ENCODE measurements at regions not wholly inside any gene's neighbourhood (a gene's known extent, or its start where the extent isn't known, plus 50 kb on each side); places are given as distances from the start of the nearest gene placed in this dataset.

DNA sequence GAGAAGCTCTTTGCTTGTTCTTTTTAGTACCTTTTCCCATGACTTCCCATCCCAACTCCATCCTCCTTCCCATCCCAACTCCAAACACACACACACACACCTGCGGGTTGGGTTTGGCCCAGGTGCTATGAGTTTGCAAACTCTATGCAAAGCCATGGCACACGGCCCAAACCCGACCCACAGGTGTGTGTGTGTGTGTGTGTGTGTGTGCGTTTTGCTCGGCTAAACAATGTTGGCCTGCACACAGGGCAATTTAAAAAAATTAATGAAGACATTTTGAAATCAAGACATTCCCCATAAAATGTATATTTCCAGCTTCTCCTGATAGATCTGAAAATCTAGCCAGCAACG, 103.7 kb upstream of the TLE3 start:
- DNase-seq (ENCODE audit: low read depth), result no peak

DNA sequence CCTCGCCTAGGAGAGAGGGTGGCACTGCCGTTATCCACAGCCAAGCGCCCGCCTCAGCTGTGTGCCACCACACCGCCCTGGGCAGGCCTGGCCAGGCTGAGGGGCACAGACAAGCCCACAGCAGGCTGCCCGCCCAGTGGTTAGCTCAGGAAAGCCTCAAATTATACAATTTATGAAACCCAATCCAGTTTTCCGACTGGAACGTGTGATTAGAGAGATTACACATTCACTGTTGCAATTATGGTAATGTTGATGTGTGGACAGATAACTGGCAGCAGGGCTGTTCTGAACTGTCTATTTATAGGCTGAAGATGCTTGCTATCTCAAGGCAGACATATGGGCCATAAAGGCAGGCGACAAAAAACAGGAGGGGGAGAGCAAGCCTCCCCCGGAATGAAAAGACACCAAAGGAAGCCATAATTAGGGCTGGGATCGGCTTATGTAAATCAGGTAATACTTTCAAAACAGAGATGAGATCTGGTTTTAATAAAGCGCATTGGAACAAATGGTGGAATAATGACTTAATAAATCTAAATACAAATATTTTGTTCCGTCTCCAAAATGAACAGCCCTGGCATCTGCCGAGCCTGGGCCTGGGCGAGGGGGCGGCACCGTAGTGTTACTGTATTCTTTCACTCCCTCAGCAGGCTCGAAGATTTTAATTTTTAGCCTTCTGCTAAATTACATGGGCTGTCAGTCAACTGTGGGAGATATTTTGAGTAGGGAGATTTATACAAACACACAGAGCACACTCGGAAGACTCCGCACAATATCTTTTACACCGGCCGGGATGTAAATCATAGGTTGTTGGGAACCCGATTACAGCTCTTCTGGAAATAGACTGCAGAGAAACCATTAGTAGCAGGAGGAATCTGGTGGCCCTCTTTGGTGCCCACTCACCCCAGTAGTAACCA, 103.1 kb upstream of the TLE3 start:
- DNase-seq (ENCODE audit: low read depth), result no peak

DNA sequence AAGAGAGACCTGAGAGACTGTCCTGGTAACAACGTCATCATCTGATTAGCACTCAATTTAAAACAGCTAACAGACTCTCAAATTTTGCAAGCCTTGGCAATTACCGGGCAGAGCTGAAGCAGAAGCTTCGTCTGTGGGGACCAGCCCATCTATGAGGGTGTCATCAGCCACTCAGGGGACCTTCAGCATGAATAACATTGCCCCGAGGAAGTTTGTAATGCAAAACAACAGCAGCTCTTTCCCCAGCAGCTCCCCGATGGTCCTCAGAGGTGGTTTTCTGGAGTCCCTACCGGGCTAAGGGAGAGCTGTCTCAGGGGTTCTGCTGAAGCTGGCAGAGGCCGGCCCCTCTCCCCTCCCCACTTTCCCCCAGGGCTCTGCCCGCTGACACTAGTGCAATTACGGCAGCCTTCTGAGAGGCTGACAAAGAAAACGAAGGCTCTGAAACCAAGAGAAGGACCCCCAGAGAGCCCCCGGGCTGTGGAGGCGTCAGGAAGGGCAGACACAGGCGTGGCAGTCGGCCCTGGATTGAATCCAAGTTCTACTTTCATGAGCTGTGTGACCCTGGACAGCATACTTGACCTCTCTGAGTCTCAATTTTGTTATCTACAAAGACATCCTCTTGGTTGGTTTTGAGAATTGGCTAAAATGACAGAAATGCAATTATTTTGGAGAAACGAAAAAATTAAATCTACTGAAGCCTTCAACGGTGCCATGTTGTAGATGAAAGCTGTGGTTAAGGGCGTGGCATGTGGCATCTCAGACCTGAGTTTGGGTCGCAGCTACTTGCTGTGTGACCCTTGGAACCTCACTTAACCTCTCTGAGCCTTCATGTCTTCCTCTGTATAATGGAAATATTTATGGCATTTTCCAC, 102.1 kb upstream of the TLE3 start:
- no peak for DNase-seq (ENCODE audit: low read depth)

- DNase-seq (ENCODE audit: low read depth), result no peak
These were observed 101.4 kb upstream of the TLE3 start for GRCh38 chr15:70199124-70199482.

DNA sequence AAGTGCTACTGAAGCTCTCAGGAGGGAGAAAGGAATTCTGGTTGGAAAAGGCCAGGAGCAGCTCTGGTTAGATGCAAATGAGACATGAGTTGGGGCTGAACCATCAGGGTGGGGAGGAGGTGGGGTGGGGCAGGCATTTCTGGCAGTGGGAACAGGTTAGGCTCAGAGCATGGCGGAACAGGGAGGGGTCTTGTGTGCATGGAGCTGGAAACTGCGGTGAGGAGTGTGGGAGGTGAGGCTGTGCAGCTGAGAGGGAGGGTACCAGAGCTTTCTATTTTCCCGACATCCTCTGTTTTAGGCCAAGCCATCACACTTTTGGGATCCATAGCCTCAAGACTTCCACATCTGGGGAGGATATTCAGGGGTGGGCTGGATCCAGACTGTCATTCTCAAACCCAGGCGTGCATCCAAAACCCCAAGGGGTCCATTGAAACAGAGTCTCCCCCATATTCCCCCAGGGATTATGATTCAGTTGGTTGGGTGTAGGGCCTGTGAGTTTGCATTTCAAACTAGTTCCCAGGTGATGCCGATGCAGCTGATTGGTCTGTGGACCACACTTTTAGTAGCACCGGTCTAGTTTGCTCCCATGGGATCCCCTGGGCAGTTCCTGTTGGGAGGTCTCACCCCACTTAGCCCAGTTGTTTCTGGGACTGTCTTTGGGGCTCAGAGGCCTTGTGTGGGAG, 100.9 kb upstream of the TLE3 start:
- DNase-seq (ENCODE audit: low read depth), result no peak

DNA sequence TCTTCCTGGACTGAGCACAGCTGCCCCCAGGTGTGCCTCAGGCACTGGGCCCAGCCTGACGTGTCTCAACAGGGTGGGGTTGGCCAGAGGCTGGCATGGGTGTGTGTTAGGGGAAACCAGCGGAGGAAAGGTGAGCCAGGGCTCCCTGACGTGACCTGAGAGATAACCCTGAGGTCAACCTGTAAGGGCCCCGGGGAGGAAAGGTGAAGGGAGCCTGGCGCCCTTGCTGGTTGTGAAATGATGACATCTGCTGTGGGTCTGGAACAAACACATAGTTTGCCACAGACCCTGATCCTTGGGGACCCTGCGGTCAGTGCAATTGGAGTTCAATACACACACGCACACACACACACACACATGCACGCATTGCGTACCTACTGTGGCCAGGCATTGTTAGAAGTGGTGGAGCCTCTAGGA, 100.2 kb upstream of the TLE3 start:
- no peak for DNase-seq (ENCODE audit: low read depth)

DNA sequence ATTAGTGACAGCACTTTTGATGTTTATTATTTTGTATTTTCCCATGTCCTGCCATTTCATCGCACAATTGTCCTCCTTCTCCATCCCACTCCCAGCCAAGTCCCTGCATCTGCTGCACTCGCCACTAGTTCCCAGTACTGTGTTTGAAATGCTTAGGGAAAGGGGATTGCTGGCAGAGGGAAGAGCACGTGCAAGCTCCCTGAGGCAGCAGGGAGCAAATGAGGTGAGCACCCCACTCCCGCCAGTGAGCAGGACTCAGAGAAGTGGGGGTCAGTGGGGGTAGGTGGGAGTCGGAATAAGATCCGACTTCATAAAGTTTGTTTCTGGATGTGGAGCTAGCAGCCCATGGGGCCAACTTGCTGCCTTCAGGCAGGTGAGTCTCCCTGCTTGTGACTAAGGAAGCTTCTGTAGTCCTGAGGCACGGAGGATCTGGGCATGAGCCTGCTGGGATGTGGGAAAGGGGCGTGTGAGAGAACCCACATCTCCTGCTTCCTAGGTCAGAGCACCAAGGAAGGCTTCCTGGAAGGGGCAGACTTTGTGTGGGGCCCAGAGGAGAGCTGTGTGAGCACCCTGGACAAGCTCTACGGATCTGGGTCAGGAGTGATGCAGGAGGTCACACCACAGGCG, 99.7 kb upstream of the TLE3 start:
- no peak for DNase-seq (ENCODE audit: low read depth)

GRCh38 chr15:70196372-70197316, 98.9 kb upstream of the TLE3 start:
- DNase-seq (ENCODE audit: low read depth), result peak; percentile 3

- no peak for DNase-seq (ENCODE audit: low read depth)
These were observed 98.0 kb upstream of the TLE3 start for GRCh38 chr15:70195587-70196305.

- no peak for DNase-seq (ENCODE audit: low read depth)
These were observed 97.5 kb upstream of the TLE3 start for GRCh38 chr15:70195171-70195570.

DNA sequence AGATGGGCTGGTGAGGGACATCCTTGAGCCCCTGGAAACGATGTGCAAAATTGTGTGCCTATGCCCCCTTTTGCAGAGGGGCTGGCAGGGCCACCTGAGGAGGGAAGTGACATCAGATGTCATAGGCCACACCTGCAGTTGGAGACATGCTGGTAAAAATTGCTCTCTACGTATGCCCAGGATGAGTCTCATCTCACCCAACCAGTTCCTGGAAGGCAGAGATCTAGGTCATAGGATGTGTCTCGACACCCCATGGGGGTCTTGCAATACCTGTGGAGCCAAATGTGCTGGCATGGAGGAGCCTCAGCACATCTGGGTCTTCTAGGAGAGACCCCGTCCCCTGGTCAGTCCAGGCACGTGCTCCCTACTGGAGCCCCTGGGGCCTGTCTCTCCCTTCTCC, 96.5 kb upstream of the TLE3 start:
- DNase-seq (ENCODE audit: low read depth), result no peak

DNA sequence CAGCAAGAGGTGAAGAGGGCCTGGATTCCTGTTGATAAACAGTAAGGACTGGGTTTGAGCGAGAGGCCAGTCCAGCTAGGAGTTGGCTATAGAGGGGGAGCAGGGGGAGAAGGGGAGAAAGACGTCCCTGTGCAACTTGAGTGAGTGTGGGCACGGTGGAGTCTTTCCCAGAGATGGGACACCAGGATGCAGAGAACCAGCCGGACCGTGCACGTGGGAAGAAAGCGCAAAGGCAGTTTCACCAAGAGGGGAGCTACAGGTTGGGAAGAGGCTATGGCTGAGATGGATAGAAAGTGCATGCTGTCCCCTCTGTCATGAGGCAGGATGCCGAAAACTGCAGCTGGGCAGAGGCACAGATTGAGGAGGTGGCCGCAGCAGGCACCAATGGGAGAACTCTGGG, 96.0 kb upstream of the TLE3 start:
- DNase-seq (ENCODE audit: low read depth), result no peak

- DNase-seq (ENCODE audit: low read depth), result no peak
These were observed 94.8 kb upstream of the TLE3 start for GRCh38 chr15:70192490-70192889.

- no peak for DNase-seq (ENCODE audit: low read depth)
These were observed 94.3 kb upstream of the TLE3 start for GRCh38 chr15:70192041-70192440.

GRCh38 chr15:70190965-70191364, 93.2 kb upstream of the TLE3 start:
- no peak for DNase-seq (ENCODE audit: low read depth)

DNA sequence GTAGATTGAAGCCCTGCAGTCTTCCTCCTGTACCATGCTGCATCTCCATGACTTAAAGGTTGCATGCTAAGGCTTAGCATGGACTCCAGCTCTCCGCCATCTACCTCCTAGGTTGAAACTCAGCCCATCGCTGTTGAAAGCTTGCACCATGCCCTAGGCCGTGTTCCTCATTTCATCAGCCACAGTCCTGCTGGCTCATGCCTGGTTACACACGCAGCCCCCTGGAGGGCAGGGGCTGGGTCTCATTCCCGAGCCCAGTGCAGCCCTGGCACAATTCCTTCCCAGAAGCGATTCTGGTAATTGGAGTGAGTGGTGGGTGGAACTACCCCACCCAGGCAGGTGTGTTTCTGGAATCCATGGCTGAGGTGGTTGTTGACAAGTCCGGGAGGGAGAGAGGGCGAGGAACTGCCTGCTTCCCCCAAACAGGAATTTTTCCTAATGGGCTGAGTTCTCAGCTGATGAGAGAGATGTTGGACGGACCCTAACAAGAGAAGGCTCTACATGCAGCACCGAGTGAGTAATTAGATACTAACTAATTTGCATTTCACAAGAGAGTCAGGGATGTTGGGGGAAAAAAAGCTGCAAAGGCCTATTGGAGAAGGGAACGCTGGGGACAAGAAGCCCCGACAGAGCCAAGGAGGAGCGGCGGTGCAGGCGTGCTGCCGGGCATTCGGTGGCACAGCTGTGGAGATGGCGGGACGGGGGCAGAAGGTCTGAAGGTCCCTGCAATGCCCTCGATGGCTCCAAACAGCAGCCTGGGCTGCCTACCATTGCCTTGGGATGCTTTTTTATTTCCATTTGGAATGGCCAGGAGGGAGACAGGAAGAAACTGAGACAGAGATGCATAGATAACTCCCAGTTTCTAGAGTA, 92.3 kb upstream of the TLE3 start:
- DNase-seq (ENCODE audit: low read depth), result no peak

DNA sequence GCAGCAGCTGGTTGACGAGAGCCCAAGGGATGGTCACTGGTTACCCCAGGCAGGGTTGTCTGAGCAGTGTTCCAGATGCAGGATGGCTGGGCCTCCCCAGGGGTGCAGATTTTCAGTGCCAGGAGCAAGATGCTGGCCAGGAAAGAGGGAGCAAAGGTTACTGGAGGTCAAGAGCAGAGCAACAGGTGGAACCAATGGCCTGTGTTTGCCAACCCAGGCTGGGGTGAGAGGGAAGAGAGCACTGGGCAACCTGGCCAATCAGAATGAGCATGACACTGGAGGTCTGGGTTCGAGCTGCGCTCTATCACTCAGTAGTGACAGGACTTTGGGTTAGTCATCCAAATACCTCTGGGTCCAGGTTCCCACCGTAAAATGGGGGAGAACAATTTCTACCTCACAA, 90.6 kb upstream of the TLE3 start:
- no peak for DNase-seq (ENCODE audit: low read depth)

GRCh38 chr15:70187331-70187730, 89.6 kb upstream of the TLE3 start:
- DNase-seq (ENCODE audit: low read depth), result no peak

DNA sequence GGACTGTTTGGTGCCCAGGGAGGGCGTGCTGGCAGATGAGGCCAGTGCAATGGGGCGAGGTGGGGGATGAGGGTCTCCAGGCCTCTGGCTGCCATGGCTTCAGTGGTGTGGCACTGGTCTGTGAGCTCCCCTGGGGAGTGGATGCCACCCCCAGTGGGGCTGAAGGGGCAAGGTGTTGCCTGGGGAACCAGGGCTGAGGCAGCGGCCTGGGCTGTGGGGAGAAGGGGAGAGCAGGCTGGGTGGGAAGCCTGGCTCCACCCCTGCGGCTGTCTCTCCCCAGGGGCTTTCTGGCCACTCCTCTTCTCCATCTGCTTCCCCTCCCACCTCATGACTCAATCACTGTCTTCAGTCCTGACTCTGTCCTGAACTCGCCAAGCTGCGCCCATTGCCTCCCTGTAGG, 88.4 kb upstream of the TLE3 start:
- no peak for DNase-seq (ENCODE audit: low read depth)
